ENCODE measurements at regions not wholly inside any gene's neighbourhood (a gene's known extent, or its start where the extent isn't known, plus 50 kb on each side); places are given as distances from the start of the nearest gene placed in this dataset.

DNA sequence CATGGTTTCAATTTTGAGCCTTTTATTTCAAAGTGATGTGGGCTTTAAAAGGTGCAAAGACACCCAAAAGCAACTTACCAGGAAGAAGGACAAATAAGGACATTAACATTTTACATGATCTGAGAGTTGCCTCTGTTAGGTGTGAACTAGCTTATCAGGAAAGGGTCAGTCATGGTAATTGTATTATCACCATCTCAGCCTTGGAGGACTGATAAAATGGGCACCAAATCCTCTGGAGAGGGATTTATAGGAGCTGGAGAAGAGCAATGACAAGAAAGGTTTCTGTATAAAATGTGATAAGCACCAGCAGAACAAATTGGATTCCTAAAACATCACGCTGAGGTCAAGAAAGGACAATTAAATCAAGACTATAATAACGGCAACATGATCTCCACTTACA lies 217.7 kb upstream of the PRICKLE1 start:
- no peak for DNase-seq (ENCODE audit: low spot score)
- H3K4me1 Mint-ChIP-seq (ENCODE audit: low read depth in 2 of 2), result no peaks in the 10 kb centered on the region
- peaks cover 9% of the 10 kb centered on the region for H3K9me3 Mint-ChIP-seq
- ATAC-seq, result no peak
- no peak overlapping the region for H3K27ac Mint-ChIP-seq
- H3K27me3 Mint-ChIP-seq, result no peaks in the 10 kb centered on the region
- no peak overlapping the region for H3K4me3 Mint-ChIP-seq
- no peaks in the 10 kb centered on the region for H3K36me3 Mint-ChIP-seq

DNA sequence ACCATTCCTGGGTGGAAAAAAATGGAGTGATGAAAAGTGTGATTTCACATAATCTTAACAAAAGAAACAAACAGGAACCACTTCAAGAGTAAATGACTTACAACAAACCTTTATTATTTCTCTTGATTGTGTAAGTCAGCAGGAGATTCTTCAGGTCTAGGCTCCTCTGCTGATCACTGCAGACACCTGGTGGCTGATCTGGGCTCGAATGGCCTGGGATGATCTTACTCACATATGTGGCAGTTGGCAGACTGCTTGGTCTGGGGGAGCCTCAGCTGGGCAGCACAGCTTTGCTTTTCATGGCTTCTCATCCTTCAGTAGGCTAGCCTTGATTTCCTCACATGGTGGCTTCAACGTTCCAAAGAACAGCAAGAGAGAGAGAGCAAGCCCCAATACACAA lies 215.4 kb upstream of the PRICKLE1 start:
- no peak for ATAC-seq
- H3K27ac Mint-ChIP-seq, result no peak overlapping the region
- DNase-seq (ENCODE audit: low spot score), result no peak
- no peaks in the 10 kb centered on the region for H3K9me3 Mint-ChIP-seq
- no peaks in the 10 kb centered on the region for H3K36me3 Mint-ChIP-seq
- H3K27me3 Mint-ChIP-seq, result no peaks in the 10 kb centered on the region
- H3K4me3 Mint-ChIP-seq, result no peak overlapping the region
- H3K4me1 Mint-ChIP-seq (ENCODE audit: low read depth in 2 of 2), result no peaks in the 10 kb centered on the region

GRCh38 chr12:42802785-42803189 lies 213.2 kb upstream of the PRICKLE1 start:
- DNase-seq (ENCODE audit: low spot score) (no peak), ATAC-seq (no peak)
- no peaks in the 10 kb centered on the region for H3K4me1 Mint-ChIP-seq (ENCODE audit: low read depth in 2 of 2)
- no peaks in the 10 kb centered on the region for H3K9me3 Mint-ChIP-seq
- H3K4me3 Mint-ChIP-seq, result no peak overlapping the region
- H3K36me3 Mint-ChIP-seq, result no peaks in the 10 kb centered on the region
- no peak overlapping the region for H3K27ac Mint-ChIP-seq
- no peaks in the 10 kb centered on the region for H3K27me3 Mint-ChIP-seq

GRCh38 chr12:42801271-42801670 lies 211.7 kb upstream of the PRICKLE1 start:
- H3K9me3 Mint-ChIP-seq, result peaks cover 3% of the 10 kb centered on the region
- H3K4me3 Mint-ChIP-seq, result no peak overlapping the region
- ATAC-seq, result no peak
- H3K27ac Mint-ChIP-seq, result no peak overlapping the region
- no peak for DNase-seq (ENCODE audit: low spot score)
- no peaks in the 10 kb centered on the region for H3K36me3 Mint-ChIP-seq
- H3K4me1 Mint-ChIP-seq (ENCODE audit: low read depth in 2 of 2), result no peaks in the 10 kb centered on the region
- H3K27me3 Mint-ChIP-seq, result no peaks in the 10 kb centered on the region

- H3K4me1 Mint-ChIP-seq (ENCODE audit: low read depth in 2 of 2), result no peaks in the 10 kb centered on the region
- H3K27ac Mint-ChIP-seq, result no peak overlapping the region
- H3K27me3 Mint-ChIP-seq, result no peaks in the 10 kb centered on the region
- H3K36me3 Mint-ChIP-seq, result no peaks in the 10 kb centered on the region
- no peak for DNase-seq (ENCODE audit: low spot score)
- H3K9me3 Mint-ChIP-seq, result peaks cover 3% of the 10 kb centered on the region
- ATAC-seq, result no peak
- H3K4me3 Mint-ChIP-seq, result no peak overlapping the region
Measured at GRCh38 chr12:42799966-42800365, 210.4 kb upstream of the PRICKLE1 start.

DNA sequence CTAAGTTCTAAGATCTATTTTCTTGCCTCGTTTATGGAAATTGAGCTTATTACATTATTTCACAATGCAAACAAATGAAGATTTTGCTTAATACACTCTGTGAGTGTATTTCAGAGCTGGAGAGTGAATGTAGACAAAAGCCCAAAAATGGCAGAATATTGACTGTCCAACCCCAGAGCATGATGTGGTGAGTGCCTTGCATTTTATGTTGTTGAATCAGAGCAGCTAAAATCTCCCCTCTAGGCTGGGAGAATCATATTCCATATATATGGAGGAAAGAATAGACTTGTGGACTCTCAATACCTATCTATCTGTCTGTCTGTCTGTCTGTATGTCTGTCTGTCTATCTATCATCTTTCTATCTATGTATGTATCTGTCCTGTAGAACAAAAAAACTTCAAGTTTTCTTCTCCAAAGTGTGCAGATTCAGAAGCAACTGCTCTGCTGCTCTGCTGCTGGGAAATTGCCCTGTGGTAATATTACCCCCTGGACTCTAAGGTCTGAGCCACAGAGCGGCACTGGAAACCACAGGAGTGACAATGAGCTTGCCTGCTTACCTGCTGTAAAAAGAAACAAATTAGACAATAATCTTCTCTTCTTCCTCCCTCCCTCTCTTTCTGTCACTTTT lies 209.4 kb upstream of the PRICKLE1 start:
- H3K36me3 Mint-ChIP-seq, result no peaks in the 10 kb centered on the region
- DNase-seq (ENCODE audit: low spot score) (no peak), ATAC-seq (no peak)
- peaks cover 5% of the 10 kb centered on the region for H3K9me3 Mint-ChIP-seq
- H3K4me1 Mint-ChIP-seq (ENCODE audit: low read depth in 2 of 2), result no peaks in the 10 kb centered on the region
- no peaks in the 10 kb centered on the region for H3K27me3 Mint-ChIP-seq
- H3K4me3 Mint-ChIP-seq, result no peak overlapping the region
- no peak overlapping the region for H3K27ac Mint-ChIP-seq

DNA sequence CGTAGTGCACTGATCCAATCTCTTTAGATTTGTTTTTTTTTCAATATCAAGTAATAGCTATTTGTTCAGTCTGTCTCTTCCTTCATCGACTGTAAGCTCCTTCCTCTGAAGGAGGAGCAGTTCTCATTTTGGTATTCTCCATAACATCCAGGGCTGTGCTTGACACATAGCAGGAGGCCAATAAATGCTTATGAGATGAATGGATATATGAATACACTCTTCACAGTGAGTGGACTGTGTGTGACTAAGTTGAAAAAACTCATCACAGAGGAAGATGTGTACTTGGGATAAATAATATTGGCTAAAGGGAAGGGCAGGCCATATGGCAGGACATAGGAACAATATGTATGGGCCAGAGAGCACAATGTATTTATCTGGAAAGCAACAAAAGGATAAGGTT lies 205.3 kb upstream of the PRICKLE1 start:
- Mint-ChIP-seq H3K27me3 (no peaks in the 10 kb centered on the region), H3K9me3 (peaks cover 9% of the 10 kb centered on the region), H3K4me1 (ENCODE audit: low read depth in 2 of 2) (no peaks in the 10 kb centered on the region), H3K4me3 (no peak overlapping the region), H3K36me3 (no peaks in the 10 kb centered on the region), H3K27ac (no peak overlapping the region)
- DNase-seq (ENCODE audit: low spot score) (no peak), ATAC-seq (no peak)

GRCh38 chr12:42793166-42793565 lies 203.6 kb upstream of the PRICKLE1 start:
- peaks cover 9% of the 10 kb centered on the region for H3K9me3 Mint-ChIP-seq
- no peaks in the 10 kb centered on the region for H3K27me3 Mint-ChIP-seq
- H3K4me3 Mint-ChIP-seq, result no peak overlapping the region
- ATAC-seq, result no peak
- H3K27ac Mint-ChIP-seq, result no peak overlapping the region
- H3K4me1 Mint-ChIP-seq (ENCODE audit: low read depth in 2 of 2), result no peaks in the 10 kb centered on the region
- DNase-seq (ENCODE audit: low spot score), result no peak
- H3K36me3 Mint-ChIP-seq, result no peaks in the 10 kb centered on the region

DNA sequence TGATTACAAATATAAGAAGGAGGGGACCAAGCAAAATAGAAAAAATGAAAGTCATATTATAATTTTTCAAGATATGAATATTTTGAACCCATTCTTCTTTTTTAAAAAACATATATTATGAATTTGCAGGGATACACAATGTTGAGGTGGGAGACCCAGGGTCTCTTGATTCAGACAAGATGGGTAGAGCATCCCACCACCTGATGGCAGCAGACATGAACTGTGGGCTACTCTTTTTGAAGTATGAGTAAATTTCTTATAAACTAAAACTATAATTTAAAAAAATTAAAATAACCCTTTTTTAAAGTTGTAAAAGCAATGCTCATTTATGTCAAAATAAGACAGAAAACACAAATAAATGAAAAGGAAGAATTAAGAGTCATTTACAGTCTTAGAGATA lies 202.7 kb upstream of the PRICKLE1 start:
- Mint-ChIP-seq H3K4me1 (ENCODE audit: low read depth in 2 of 2) (no peaks in the 10 kb centered on the region), H3K27me3 (no peaks in the 10 kb centered on the region)
- no peak for DNase-seq (ENCODE audit: low spot score)

GRCh38 chr12:42791399-42791798 lies 201.9 kb upstream of the PRICKLE1 start:
- Mint-ChIP-seq H3K4me1 (ENCODE audit: low read depth in 2 of 2) (no peaks in the 10 kb centered on the region), H3K27me3 (no peaks in the 10 kb centered on the region), H3K36me3 (no peaks in the 10 kb centered on the region), H3K4me3 (no peak overlapping the region), H3K27ac (no peak overlapping the region), H3K9me3 (peaks cover 7% of the 10 kb centered on the region)
- ATAC-seq (no peak), DNase-seq (ENCODE audit: low spot score) (no peak)

More for the DNA sequence above, 202.7 kb upstream of the PRICKLE1 start:
- ATAC-seq, result no peak
- Mint-ChIP-seq H3K36me3 (no peaks in the 10 kb centered on the region), H3K9me3 (peaks cover 9% of the 10 kb centered on the region), H3K4me3 (no peak overlapping the region), H3K27ac (no peak overlapping the region)

DNA sequence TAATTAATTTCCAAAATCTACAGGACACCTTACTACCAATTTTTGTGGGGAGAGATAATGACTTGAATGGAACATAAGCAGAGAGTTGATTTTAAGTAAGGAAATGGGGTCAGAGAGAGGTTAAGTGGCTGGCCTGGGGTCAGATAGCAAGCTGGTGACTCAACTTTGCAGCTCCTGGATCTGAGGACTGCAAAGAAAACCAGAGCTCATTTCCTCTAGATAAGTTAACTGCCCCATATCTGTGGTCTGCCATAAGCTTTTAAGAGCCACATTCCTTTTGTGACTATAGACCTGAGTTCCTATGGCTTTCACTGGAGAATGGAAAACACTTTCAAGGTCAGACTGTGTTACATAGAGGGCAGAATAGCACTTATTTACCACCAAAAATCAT lies 201.2 kb upstream of the PRICKLE1 start:
- Mint-ChIP-seq H3K27ac (no peak overlapping the region), H3K27me3 (no peaks in the 10 kb centered on the region), H3K36me3 (no peaks in the 10 kb centered on the region), H3K4me1 (ENCODE audit: low read depth in 2 of 2) (no peaks in the 10 kb centered on the region), H3K4me3 (no peak overlapping the region), H3K9me3 (peaks cover 6% of the 10 kb centered on the region)
- ATAC-seq (no peak), DNase-seq (ENCODE audit: low spot score) (no peak)

DNA sequence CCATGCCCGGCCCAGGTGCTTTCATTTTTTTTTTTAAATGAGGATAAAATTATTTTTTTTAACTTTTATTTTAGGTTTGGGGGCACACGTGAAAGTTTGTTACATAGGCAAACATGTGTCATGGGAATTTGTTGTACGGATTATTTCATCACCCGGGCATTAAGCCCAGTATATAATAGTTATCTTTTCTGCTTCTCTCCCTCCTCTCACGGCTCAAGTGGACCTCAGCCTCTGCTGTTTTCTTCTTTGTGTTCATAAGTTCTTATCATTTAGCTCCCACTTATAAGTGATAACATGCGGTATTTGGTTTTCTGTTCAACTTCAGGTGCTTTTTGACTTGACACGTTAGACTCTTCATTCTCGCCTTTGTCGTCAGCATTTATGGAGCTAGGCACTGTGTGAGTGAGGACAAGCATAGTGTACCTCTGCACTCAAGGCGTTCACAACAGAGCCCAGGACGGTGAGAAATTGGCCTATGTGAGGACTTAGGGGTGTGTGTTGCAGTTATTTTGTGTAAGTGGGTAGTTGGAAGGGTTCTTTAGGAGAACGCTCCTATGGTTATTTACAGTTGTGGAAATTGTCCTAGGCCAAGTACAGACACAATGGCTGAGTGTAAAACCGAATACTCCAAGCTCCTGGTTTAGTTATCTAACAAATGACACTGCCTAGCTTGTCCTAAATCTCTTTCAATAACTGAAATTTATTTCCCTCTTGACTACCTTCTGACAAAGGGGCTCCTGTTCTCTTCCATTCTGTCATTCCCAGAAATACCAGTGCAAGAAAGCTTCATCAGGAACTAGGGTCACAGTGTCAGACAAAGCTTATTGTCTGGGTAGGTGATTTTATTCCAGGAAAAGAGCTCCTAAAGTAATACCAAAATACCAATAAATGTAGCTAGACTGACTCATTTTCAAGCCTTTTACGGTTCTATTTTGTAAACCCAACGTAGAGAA lies 200.5 kb upstream of the PRICKLE1 start:
- Mint-ChIP-seq H3K4me3 (no peak overlapping the region), H3K27ac (no peak overlapping the region), H3K4me1 (ENCODE audit: low read depth in 2 of 2) (no peaks in the 10 kb centered on the region), H3K27me3 (no peaks in the 10 kb centered on the region), H3K9me3 (peaks cover 6% of the 10 kb centered on the region), H3K36me3 (no peaks in the 10 kb centered on the region)
- DNase-seq (ENCODE audit: low spot score) (no peak), ATAC-seq (no peak)

- no peak for ATAC-seq
- Mint-ChIP-seq H3K36me3 (no peaks in the 10 kb centered on the region), H3K4me1 (ENCODE audit: low read depth in 2 of 2) (no peaks in the 10 kb centered on the region)
Measured at GRCh38 chr12:42786400-42787148, 197.0 kb upstream of the PRICKLE1 start.

GRCh38 chr12:42785944-42786343 lies 196.4 kb upstream of the PRICKLE1 start:
- no peak for ATAC-seq
- no peak overlapping the region for H3K27ac Mint-ChIP-seq
- no peak for DNase-seq (ENCODE audit: low spot score)
- no peak overlapping the region for H3K4me3 Mint-ChIP-seq
- no peaks in the 10 kb centered on the region for H3K27me3 Mint-ChIP-seq
- H3K4me1 Mint-ChIP-seq (ENCODE audit: low read depth in 2 of 2), result no peaks in the 10 kb centered on the region
- peaks cover 4% of the 10 kb centered on the region for H3K9me3 Mint-ChIP-seq
- no peaks in the 10 kb centered on the region for H3K36me3 Mint-ChIP-seq

More at GRCh38 chr12:42786400-42787148, 197.0 kb upstream of the PRICKLE1 start:
- Mint-ChIP-seq H3K4me3 (no peak overlapping the region), H3K27ac (no peak overlapping the region), H3K27me3 (no peaks in the 10 kb centered on the region), H3K9me3 (peaks cover 4% of the 10 kb centered on the region)
- no peak for DNase-seq (ENCODE audit: low spot score)

Measured in natural killer cell treated with Interleukin-12 subunit alpha and Interleukin-12 subunit beta and Interleukin-15 and Interleukin-18, amount 100 ng/mL, for 72 hours (primary cell).